Urinary bladder (tissue), 3 donors: ENCODE measurements at regions not wholly inside any gene's neighbourhood (a gene's known extent, or its start where the extent isn't known, plus 50 kb on each side); places are given as distances from the start of the nearest gene placed in this dataset.
"Not testable (repeated sequence)": the region's sequence is repeated elsewhere in the genome, so short reads cannot be mapped to it uniquely, and the experiment has no call there.

ENCODE experiments used
- DNase-seq: peaks from one replicate; pipeline ENCODE4 v3.0.0-alpha.2; 2015; ENCODE audit errors: extremely low spot score
- H3K27ac ChIP-seq: one replicate; pipeline ENCODE4 v1.5.1; 2013; ENCODE audit warnings: low read depth, mild to moderate bottlenecking, moderate library complexity
- H3K36me3 ChIP-seq: one replicate; pipeline ENCODE4 v1.6.1; 2013; ENCODE audit warnings: mild to moderate bottlenecking, moderate library complexity; ENCODE audit not compliant: insufficient read depth
- H3K4me1 ChIP-seq: one replicate; pipeline ENCODE4 v1.6.1; 2013; ENCODE audit warnings: mild to moderate bottlenecking, moderate library complexity; ENCODE audit not compliant: insufficient read depth
- H3K4me3 ChIP-seq: one replicate; pipeline ENCODE4 v1.5.1; 2013; ENCODE audit warnings: low read depth, low read length
- WGBS: extraction: QIAGEN DNeasy Blood & Tissue Kit; methylation state at CpG from one replicate; pipeline ENCODE4 v1.1.7; 2013; 5-methylcytosine and 5-hydroxymethylcytosine counted together
- donor health status: healthy with polysubstance abuse.
- donor health status: healthy.

DNA sequence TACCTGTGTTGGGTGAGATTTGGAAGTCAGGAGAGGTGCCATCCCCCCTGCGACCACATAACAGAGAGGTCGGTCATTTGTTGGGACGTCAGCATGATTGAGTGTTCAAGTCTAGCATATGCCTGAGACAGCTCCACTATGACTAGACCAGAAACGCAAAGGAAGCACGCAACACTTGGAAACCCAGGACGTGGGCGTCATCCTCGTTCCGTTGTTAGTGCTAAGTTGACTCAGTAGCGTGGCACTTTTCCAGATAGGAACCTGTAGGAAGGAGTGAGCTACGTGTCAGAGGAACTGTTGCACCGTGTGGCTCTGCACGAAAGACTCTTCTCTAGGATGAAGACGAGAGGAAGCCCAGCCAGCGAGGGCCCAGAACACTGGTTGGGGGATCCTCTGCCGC is 431.2 kb upstream of the AMELY start:
- H3K4me1 ChIP-seq, DNase-seq, H3K4me3 ChIP-seq, H3K36me3 ChIP-seq: not testable (repeated sequence)
- 69% methylated on average over 16 of the region's 16 CpGs for WGBS
- H3K27ac ChIP-seq = peak overlapping the region; percentile 23

DNA sequence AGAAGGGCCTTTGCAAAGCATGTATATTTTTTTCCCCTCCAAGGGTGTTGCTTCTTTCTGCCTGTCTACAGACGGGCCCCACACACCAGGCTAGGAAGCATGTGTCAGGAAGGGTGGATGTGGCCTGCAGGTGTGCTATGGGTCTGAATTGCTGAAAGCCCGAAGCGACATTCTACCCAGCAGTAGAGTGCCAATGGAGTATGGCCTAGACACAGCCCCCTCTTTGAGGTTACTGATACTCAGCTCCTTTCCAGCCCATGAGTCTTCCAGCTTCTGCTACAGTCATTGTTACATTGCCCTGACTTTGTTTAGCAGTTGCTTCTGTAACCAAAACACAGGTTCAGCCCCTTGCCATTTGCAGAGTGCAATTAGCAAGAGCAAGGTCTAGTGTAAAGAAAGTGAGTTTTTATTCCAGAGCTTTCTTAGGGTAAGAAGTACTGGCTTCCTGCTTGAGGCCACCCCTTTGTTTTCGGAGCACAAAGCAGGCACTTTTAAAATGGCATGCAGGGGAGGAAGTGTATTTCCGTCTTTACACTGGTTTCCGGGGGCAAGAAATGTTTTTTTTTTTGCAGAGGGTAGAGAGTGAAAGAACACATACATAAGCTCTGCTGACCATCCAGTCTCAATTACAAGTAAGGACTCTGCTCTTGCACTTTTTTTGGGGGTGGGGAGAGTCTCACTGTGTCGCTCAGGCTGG is 428.0 kb upstream of the AMELY start:
- H3K4me3 ChIP-seq = no peak overlapping the region
- H3K36me3 ChIP-seq = peaks cover 1% of the 10 kb centered on the region
- WGBS = 80% methylated on average over 7 of the region's 7 CpGs
- DNase-seq = no peak
- peak overlapping the region; percentile 2 for H3K27ac ChIP-seq
- no peaks in the 10 kb centered on the region for H3K4me1 ChIP-seq

DNA sequence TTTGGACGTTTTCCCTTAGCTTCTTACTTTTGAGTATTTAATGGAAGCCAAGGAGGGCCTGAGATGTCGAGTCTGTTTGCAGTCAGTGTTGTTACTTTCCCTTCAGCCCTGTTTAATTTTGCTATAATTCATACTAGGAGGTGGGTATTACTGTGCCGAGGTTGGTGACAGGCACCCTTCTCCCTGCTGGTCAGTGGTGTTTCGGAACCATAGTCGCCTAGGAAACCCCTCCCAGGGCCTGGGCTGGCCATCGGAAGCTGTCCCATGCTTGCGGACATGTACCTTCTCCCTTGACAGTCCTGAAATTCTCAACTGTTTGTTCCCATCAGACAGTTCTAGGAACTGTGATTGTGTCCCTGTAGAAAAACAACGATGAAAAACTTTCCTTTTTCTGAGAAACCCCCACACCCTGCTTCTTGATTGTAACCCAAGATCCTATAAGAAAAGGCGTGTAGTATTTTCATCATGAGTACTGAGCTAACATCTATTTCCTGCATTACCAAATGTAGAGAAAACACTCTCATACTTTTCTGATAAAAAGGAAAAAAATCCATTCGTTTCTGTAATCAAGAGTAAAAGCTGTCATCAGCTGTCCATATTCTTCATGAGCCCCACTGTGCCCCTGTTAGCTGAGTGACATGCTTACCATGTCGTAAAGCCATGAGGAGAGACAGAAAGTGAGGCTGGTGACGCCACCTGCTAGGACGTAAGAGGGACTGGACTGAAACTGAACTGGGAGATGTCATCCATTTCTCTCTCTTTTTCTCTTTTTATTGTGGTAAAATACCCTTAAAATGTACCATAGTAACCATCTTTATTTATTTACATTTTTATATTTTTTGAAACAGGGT is 424.7 kb upstream of the AMELY start:
- WGBS = 94% methylated on average over 13 of the region's 13 CpGs
- DNase-seq = no peak
- Histone ChIP-seq H3K4me3 (no peak overlapping the region), H3K4me1 (no peaks in the 10 kb centered on the region), H3K27ac (no peak overlapping the region), H3K36me3 (peaks cover 1% of the 10 kb centered on the region)

DNA sequence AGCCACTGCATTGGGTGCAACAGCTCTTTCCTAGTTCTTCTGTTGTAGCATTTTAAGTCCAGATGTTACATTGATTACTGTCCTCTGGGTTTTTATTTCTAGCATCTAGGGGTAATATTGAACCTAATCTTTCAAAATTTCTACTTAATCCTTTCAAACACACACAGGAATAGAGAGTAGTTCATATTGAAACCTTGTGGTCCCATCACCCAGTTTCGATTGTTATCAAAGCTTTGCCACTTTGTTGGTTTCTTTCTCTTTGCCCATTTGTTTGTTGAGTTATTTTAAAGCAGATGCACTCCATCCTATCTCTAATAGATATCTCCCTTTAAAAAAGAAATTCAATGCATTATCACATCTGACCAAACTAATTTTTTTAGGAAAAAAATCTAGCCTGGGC is 422.9 kb upstream of the AMELY start:
- Histone ChIP-seq H3K36me3 (peaks cover 1% of the 10 kb centered on the region), H3K27ac (no peak overlapping the region), H3K4me1 (no peaks in the 10 kb centered on the region), H3K4me3 (no peak overlapping the region)
- DNase-seq = no peak
- 95% methylated on average over 1 of the region's 1 CpG for WGBS

DNA sequence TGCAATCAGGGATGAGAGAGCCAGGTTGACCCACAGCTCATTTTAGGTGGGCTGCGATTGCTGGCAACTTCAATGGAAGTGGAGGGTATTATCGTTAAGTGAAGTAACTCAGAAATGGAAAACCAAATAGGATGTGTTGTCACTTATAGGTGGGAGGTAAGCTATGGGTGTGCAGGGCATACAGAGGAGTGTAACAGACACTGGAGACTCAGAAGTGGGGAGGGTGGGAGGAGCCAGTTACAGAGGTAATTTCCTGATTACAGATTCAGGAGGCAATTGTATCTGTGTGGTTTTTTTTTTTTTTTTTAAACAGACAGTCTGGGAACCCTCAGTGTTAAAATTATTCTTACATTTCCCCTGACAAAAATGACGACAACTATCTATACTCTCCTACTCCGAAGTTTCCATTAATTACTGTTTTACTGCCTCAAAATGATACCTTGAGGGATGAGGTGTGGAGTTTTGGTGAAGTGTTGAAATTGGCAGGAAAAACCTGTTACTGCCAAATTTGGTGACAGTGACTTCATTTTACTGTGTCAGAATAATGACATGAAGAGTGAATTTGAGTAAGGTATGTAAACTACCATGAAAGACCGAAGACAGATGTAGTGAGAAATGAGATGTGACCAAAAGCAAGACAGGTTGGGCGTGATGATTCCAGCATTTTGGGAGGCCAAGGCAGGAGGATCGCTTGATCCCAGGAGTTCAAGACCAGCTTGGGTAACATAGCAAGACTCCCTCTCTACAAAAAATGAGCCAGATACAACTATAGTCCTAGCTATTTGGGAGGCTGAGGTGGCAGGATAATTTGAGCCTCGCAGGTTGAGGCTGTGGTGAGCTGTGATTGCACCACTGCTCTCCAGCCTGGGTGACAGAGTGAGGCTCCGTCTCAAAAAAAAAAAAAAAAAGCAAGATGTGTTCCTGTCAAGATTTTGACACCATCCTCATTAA is 415.0 kb upstream of the AMELY start:
- 86% methylated on average over 9 of the region's 9 CpGs for WGBS
- Histone ChIP-seq H3K27ac (no peak overlapping the region), H3K4me3 (no peak overlapping the region), H3K36me3 (no peaks in the 10 kb centered on the region), H3K4me1 (no peaks in the 10 kb centered on the region)
- no peak for DNase-seq

DNA sequence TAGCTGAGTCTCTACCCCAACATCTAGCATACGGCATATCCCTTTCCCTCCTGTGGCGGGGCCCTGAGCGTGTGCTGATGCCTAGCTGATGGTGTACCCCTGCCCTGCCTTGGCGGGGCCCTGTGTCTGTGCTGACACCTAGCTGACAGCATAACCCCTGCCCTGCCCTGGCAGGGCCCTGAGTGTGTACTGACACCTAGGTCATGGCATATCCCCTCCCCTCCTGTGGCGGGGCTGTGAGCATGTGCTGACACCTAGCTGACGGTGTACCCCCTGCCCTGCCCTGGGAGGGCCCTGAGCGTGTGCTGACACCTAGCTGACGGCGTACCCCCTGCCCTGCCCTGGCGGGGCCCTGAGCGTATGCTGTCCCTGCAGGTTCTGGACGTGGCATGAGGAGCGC is 414.0 kb upstream of the AMELY start:
- WGBS = 96% methylated on average over 13 of the region's 13 CpGs
- Histone ChIP-seq H3K36me3 (no peaks in the 10 kb centered on the region), H3K27ac (no peak overlapping the region), H3K4me3 (no peak overlapping the region), H3K4me1 (no peaks in the 10 kb centered on the region)
- DNase-seq = no peak

DNA sequence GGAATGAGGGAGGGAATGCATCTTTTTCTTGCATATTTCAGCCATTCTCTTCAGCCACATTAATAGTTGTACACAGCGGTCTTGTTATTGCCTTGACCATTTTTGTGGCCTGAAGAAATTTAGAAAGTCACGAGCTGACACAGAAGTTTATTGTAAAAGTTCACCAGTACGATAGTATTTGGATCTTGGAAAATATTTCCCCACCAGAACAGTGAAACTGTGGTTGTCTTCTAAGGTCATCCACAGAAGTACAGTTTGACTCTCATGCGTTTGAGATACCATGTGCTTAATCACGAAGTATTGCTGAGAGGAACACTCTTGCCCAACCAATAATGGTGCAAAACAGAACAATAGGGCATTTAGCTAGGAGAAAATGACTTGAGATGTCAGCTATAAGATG is 409.2 kb upstream of the AMELY start:
- 73% methylated on average over 5 of the region's 5 CpGs for WGBS
- no peak for DNase-seq
- H3K27ac ChIP-seq = no peak overlapping the region
- no peaks in the 10 kb centered on the region for H3K4me1 ChIP-seq
- H3K36me3 ChIP-seq = no peaks in the 10 kb centered on the region
- H3K4me3 ChIP-seq = no peak overlapping the region

DNA sequence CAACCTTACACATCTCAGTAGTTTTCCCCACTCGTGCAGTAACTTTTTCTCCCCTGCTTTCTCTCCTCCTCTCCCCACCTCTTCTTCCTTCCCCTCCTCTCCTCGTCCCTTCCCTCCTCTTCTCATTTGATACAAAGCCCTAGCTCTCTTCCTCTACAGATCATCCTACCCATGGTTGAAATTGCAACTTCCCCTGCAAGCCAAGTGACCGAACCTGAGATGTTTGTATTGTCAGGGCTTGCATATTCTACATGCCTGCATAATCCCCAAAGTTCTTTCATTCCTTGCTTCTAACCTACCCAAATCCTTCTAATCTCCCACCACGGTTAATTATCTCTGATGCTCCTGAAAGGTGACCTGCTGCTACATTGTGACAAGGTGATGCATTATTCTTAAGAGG is 408.6 kb upstream of the AMELY start:
- DNase-seq, H3K36me3 ChIP-seq, H3K4me1 ChIP-seq, H3K4me3 ChIP-seq, H3K27ac ChIP-seq: not testable (repeated sequence)
- WGBS = 34% methylated on average over 2 of the region's 4 CpGs

DNA sequence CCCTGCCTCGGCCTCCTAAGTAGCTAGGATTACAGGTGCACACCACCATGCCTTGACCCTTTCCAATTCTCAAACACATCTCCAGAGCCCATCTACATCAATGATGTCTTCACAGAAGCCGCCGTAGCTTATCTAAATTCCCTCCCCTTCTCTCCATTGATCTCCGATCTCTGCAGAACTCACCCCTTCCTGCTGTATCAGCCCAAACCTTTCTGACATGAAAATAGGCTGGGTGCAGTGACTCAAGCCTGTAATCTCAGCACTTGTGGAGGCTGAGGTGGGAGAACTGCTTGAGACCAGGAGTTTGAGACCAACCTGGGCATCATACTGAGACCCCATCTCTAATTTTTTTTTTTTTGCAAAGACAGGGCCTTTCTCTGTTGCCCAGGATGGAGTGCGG is 406.6 kb upstream of the AMELY start:
- 100% methylated on average over 5 of the region's 5 CpGs for WGBS
- Histone ChIP-seq H3K27ac (no peak overlapping the region), H3K4me3 (no peak overlapping the region), H3K36me3 (no peaks in the 10 kb centered on the region), H3K4me1 (no peaks in the 10 kb centered on the region)
- DNase-seq = no peak

DNA sequence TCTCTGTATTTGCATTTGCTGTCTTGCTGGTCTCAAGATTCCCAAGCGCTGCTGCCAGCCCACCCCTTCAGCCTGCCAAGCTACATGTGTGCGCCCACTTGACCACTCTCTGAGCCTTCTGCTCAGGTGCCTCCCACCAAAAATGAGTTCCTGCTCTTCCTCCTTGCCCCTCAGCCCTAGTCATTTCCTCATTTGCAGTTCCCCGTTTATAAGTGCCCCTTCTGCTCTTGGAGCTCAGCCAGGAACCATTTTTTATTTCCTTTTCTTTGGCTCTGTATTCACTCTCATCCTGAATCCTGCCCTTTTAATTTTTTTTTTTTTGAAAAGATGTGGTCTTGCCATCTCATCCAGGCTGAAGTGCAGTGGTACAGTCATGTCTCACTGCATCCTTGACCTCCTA is 406.0 kb upstream of the AMELY start:
- Histone ChIP-seq H3K4me3 (no peak overlapping the region), H3K27ac (no peak overlapping the region), H3K36me3 (no peaks in the 10 kb centered on the region), H3K4me1 (no peaks in the 10 kb centered on the region)
- no peak for DNase-seq
- WGBS = 68% methylated on average over 3 of the region's 3 CpGs

DNA sequence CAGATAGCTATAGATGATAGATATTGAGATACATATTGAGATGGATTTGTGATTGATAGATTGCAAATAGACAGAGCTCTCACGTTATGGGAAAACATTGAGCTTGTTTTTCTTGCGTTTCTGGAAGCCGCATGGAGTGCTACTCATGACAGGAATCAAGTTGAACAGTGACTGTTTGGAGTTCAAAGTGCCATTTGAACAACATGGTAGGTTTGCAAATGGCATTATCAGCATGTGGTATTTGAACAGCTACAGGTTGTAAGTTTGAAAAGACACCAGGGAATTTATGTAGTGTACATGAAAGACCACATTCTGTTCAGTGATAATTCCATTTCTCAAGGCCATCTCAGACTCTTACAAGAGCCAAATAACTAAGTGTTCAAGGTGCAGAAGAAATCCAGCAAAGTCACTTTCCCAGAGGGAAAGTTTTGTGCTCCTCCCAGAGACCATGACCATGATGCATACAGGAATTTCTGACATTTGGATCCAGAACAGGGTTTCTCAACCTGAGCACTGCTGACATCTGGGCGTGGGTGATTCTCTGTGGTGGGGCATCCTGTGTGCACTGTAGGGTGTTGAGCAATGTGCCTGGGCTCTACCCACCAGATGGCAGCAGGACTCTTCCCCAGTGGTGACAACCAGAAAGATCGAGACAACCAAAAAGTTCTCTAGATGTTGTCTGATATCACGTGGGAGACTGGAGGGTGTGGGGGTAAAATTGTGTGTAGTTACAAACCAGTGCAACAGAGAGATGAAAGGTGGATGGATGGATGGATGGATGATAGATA is 399.1 kb upstream of the AMELY start:
- WGBS = 85% methylated on average over 6 of the region's 6 CpGs
- no peak for DNase-seq

DNA sequence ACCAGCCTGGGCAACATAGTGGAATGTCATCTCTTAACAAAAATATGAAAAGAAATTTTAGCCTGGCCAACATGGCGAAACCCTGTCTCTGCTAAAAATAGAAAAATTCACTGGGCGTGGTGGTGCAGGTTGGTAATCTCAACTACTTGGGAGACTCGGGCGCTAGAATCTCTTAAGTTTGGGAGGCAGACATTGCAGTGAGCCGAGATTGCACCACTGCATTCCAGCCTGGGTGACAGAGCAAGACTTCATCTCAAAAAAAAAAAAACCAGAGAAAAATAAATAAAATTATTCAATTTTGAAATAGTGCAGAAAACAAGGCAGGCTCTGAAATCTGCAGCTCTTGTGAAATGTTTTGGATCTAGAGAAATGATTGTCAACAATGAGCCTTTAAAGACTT is 397.3 kb upstream of the AMELY start:
- Histone ChIP-seq H3K36me3 (peaks cover 3% of the 10 kb centered on the region), H3K4me3 (no peak overlapping the region), H3K27ac (no peak overlapping the region), H3K4me1 (no peaks in the 10 kb centered on the region)
- WGBS = 93% methylated on average over 5 of the region's 5 CpGs
- no peak for DNase-seq

More for the DNA sequence above, 399.1 kb upstream of the AMELY start:
- H3K4me1 ChIP-seq = no peaks in the 10 kb centered on the region
- no peak overlapping the region for H3K27ac ChIP-seq
- no peak overlapping the region for H3K4me3 ChIP-seq
- H3K36me3 ChIP-seq = peaks cover 3% of the 10 kb centered on the region

DNA sequence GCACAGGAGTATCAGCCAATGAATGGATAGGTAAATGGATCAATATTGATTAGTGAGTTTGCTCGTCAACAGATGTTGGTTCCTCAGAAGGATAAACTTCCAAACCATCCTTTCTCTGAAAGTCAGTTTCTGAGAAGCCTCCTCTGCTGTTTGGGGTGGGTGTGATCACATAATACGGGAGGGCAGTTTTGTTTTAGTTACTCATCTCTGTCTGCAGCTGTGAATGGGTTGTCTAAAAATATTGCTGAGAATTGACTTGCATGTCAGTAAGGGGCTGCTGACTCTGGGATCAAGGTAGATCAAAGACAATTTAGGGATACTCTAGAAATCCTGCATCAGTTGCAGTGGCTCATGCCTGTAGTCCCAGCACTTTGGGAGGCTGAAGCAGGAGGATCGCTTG is 390.8 kb upstream of the AMELY start:
- WGBS = 92% methylated on average over 3 of the region's 3 CpGs
- Histone ChIP-seq H3K4me1 (no peaks in the 10 kb centered on the region), H3K36me3 (peaks cover 3% of the 10 kb centered on the region), H3K4me3 (no peak overlapping the region), H3K27ac (no peak overlapping the region)
- no peak for DNase-seq
